ENCODE measurements at regions not wholly inside any gene's neighbourhood (a gene's known extent, or its start where the extent isn't known, plus 50 kb on each side); places are given as distances from the start of the nearest gene placed in this dataset.

GRCh38 chr7:115728518-115728917, 302.0 kb downstream of the TFEC start:
- H3K9ac ChIP-seq (ENCODE audit: control insufficient read depth, insufficient read depth, low read length): no peak overlapping the region
- ChIA-PET CTCF (interaction anchor here (0.5 kb wide), 1 partner anchor 1672 kb away, joined by 3 read pairs; no protein-coding TSS in a partner anchor), POLR2A (no interaction called here), RAD21 (ENCODE audit: unreplicated experiment) (no interaction called here), SMC1A (ENCODE audit: uncharacterized antibody, unreplicated experiment) (interaction anchor here (1.1 kb wide), 1 partner anchor 28 kb away, joined by 3 read pairs; no protein-coding TSS in a partner anchor)
- H3K4me2 ChIP-seq (ENCODE audit: control insufficient read depth, insufficient read depth): no peak overlapping the region
- H3K79me2 ChIP-seq (ENCODE audit: control insufficient read depth, insufficient read depth, low read length): no peaks in the 10 kb centered on the region
- H3K36me3 ChIP-seq (ENCODE audit: control insufficient read depth in 2 of 2, insufficient read depth in 2 of 2, low read length in 1 of 2): no peaks in the 10 kb centered on the region
- WGBS (ENCODE audit: insufficient coverage, insufficient replicate concordance, low lambda C conversion rate, missing lambda C conversion rate): 0% methylated on average over 2 of the region's 2 CpGs
- ATAC-seq (no peak), FAIRE-seq (no peak), DNase-seq (ENCODE audit: low read depth, low spot score) (no peak)
- H3K4me1 ChIP-seq (ENCODE audit: control insufficient read depth, insufficient read depth, low read length): no peaks in the 10 kb centered on the region
- H3K27ac ChIP-seq (ENCODE audit: control insufficient read depth, insufficient read depth): no peak overlapping the region
- no peak overlapping the region for H2AFZ ChIP-seq (ENCODE audit: control insufficient read depth, low read depth, low read length)
- no peaks in the 10 kb centered on the region for H3K27me3 ChIP-seq (replicated peaks in 1 of 2; ENCODE audit: control insufficient read depth in 2 of 2, insufficient read depth in 2 of 2, low read length in 1 of 2)
- BruUV-seq (replicated peaks): no TSS peak
- intact Hi-C loops (cut with micrococcal nuclease; ENCODE audit: unreplicated experiment): no loop called here
- no peaks in the 10 kb centered on the region for H3K9me3 ChIP-seq (replicated peaks; ENCODE audit: control insufficient read depth, insufficient read depth, low read length)
- no peak for TF ChIP-seq NFYB (IDR thresholded peaks at IDR 0.05; ENCODE audit: insufficient read depth, low read depth, low read length)
- no peak for TF ChIP-seq CBX5 (IDR thresholded peaks at IDR 0.05; ENCODE audit: low read depth)
- TF ChIP-seq SKIL (IDR thresholded peaks at IDR 0.05; ENCODE audit: low read depth, poor library complexity, severe bottlenecking): no peak
- H3K4me3 ChIP-seq: no peak overlapping the region
- no peaks in the 10 kb centered on the region for H4K20me1 ChIP-seq (ENCODE audit: control insufficient read depth, insufficient read depth)
- in situ Hi-C loops (cut with MboI): no loop called here

- TF ChIP-seq RAD51 (IDR thresholded peaks at IDR 0.05) (no peak), SIN3A (IDR thresholded peaks at IDR 0.05; ENCODE audit: low read depth, low read length) (no peak), CHD4 (IDR thresholded peaks at IDR 0.05) (no peak), TCF7 (IDR thresholded peaks at IDR 0.05; ENCODE audit: borderline replicate concordance) (no peak), CEBPZ (IDR thresholded peaks at IDR 0.05; ENCODE audit: low read depth, low read length) (no peak), FOXM1 (IDR thresholded peaks at IDR 0.05; ENCODE audit: low read depth, low read length) (no peak), CBX3 (IDR thresholded peaks at IDR 0.05; ENCODE audit: borderline replicate concordance, low read depth) (no peak), JUND (IDR thresholded peaks at IDR 0.05; ENCODE audit: low read depth, low read length) (no peak), ZNF217 (IDR thresholded peaks at IDR 0.05) (no peak), RELA (IDR thresholded peaks at IDR 0.05; ENCODE audit: borderline replicate concordance, partially characterized antibody) (no peak)
- in situ Hi-C loops (cut with MboI): no loop called here
- no peaks in the 10 kb centered on the region for H3K27me3 ChIP-seq (replicated peaks in 1 of 2; ENCODE audit: control insufficient read depth in 2 of 2, insufficient read depth in 2 of 2, low read length in 1 of 2)
- ChIA-PET POLR2A (no interaction called here), CTCF (interaction anchor here (1.1 to 2.0 kb wide), 2 partner anchors 8 to 31 kb away, joined by 3 to 4 read pairs; no protein-coding TSS in a partner anchor), SMC1A (ENCODE audit: uncharacterized antibody, unreplicated experiment) (interaction anchor here (0.9 to 1.0 kb wide), 2 partner anchors 15 to 33 kb away, joined by 3 read pairs; no protein-coding TSS in a partner anchor), RAD21 (ENCODE audit: unreplicated experiment) (no interaction called here)
- H3K4me1 ChIP-seq (ENCODE audit: control insufficient read depth, insufficient read depth, low read length): no peaks in the 10 kb centered on the region
- H3K4me2 ChIP-seq (ENCODE audit: control insufficient read depth, insufficient read depth): no peak overlapping the region
- FAIRE-seq (no peak), ATAC-seq (no peak), DNase-seq (ENCODE audit: low read depth, low spot score) (no peak)
- intact Hi-C loops (cut with micrococcal nuclease; ENCODE audit: unreplicated experiment): no loop called here
- no peaks in the 10 kb centered on the region for H3K79me2 ChIP-seq (ENCODE audit: control insufficient read depth, insufficient read depth, low read length)
- H3K36me3 ChIP-seq (ENCODE audit: control insufficient read depth in 2 of 2, insufficient read depth in 2 of 2, low read length in 1 of 2): no peaks in the 10 kb centered on the region
- H3K27ac ChIP-seq (ENCODE audit: control insufficient read depth, insufficient read depth): no peak overlapping the region
- H3K9ac ChIP-seq (ENCODE audit: control insufficient read depth, insufficient read depth, low read length): no peak overlapping the region
- no peaks in the 10 kb centered on the region for H3K9me3 ChIP-seq (replicated peaks; ENCODE audit: control insufficient read depth, insufficient read depth, low read length)
- no peak overlapping the region for H3K4me3 ChIP-seq
- H4K20me1 ChIP-seq (ENCODE audit: control insufficient read depth, insufficient read depth): no peaks in the 10 kb centered on the region
- 20% methylated on average over 3 of the region's 3 CpGs for WGBS (ENCODE audit: insufficient coverage, insufficient replicate concordance, low lambda C conversion rate, missing lambda C conversion rate)
- no peak overlapping the region for H2AFZ ChIP-seq (ENCODE audit: control insufficient read depth, low read depth, low read length)
- BruUV-seq (replicated peaks): no TSS peak
Observed at GRCh38 chr7:115724400-115725056, 306.0 kb downstream of the TFEC start.
